Suppressor macrophage treated with lipopolysaccharide for 4 hours (primary cell): ENCODE measurements at regions not wholly inside any gene's neighbourhood (a gene's known extent, or its start where the extent isn't known, plus 50 kb on each side); places are given as distances from the start of the nearest gene placed in this dataset.
"Not testable (repeated sequence)": the region's sequence is repeated elsewhere in the genome, so short reads cannot be mapped to it uniquely, and the experiment has no call there.

Experiments
- DNase-seq: peaks from one replicate; pipeline ENCODE4 v3.0.0-alpha.2; 2020

GRCh38 chr2:182477774-182478173 is 50.9 kb upstream of the PDE1A start:
- DNase-seq, result no peak

DNA sequence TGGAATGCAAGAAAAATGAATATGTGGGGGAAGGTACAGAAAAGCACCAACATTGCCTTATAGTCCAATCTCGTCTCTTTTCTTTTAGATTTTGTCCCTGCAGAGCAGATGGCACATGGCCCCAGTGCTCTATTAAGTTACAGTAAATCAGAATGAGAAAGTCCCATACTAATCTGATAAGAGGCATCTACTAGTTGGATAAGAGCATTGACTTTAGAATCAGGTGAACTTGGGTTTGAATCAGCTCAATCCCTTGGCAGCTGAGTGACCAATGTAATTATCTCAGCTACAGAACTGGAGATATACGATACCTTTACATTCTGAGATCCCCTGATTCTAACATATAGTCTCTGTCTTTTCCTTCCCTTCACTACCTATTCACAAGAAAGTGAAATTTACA is 54.8 kb upstream of the PDE1A start:
- DNase-seq, result no peak

GRCh38 chr2:182482511-182482910 is 55.7 kb upstream of the PDE1A start:
- no peak for DNase-seq

DNA sequence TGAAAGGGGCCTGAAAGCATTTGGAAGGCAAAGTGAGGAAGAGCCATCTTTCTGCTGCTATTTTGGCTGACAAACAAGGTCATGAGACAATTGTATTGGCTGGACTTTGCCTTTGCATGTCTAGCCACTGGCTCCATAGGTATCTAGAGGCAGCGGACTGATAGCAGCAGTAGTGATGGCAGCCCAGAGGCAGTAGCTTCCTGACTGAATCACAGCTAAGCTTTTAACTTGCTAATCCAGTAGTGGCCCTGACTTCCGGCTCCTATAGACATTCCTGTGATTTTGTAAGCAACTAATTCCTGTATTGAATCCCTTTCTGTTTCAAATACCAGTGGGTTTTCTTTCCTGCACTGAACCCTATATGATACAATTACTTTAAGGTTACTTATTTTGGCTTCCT is 69.8 kb upstream of the PDE1A start:
- no peak for DNase-seq

DNA sequence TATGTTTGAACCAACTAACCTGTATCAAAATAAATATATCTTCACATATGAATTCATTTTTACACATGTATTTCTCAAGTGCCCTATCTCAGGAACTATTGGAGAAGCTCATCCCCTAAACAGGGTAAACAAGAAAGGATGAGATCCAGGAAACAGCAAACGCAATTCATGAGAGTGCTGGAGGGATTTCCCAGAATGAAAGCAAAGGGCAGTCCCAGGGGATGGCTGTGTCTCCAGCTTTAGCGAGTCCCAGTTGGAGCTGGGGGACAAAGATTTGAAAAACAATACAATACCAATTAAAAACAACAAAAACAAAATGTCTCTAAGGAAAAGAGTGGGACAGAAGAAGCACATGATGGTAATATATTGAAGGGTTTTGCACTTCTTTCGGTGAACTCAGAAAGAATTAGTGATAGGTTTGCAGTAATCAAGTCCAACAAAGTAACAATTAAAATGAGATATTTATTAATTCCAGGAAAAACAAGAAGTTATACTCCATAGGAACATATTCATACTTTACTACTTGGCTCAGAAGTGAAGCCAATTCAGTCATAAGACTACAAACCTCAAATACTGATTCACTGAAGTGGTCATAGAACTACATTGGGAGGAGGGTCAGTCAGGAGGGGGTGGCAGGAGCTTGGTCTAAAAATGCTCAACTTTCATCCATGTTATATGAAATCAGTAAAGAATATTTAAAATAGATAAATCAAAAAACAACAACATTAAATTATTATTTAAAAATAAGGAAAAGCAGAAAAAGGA is 73.1 kb upstream of the PDE1A start:
- DNase-seq, result no peak

GRCh38 chr2:182503886-182504285 is 77.0 kb upstream of the PDE1A start:
- DNase-seq, result no peak

DNA sequence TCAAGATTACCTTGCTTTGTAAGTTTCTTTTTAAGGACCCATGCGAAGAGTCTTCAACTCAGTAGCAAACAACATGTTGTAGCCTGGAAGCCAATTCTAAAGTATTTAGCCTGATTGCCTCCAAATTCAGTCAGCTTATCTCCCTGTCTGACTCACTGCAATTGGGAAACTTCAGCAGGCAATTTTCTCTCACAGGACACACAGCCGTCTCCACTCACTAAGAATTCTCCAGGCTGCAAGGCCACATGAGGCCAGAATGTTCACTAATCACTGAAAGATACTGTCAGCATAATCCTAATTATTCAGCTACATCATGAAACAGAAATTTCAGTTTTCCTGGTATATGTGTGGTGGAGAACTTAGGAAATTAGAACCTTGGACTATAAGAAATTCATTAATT is 78.1 kb upstream of the PDE1A start:
- DNase-seq, result no peak

- DNase-seq, result peak; percentile 38
Measured at GRCh38 chr2:182506606-182507005, 79.8 kb upstream of the PDE1A start.

- DNase-seq, result not testable (repeated sequence)
Measured at GRCh38 chr2:182508583-182508982, 81.7 kb upstream of the PDE1A start.

DNA sequence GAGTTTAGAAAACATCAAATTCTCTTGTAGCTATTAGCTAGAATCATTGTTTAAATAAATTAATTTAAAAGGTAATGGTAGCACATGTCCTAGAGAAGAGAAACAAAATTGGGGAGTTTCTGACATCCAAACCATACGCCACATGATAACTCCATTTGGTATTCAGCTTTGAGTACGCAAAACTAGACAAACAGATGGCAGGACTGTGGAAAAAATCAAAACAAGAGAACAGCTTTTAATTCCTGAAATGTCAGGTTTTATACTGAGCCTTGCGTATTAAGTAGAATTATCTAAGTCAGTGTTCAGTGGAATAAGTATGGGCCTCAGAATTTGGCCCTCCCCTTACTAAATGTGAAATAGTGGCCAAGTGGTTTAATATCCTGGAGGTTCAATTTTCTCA is 82.4 kb upstream of the PDE1A start:
- DNase-seq, result no peak

DNA sequence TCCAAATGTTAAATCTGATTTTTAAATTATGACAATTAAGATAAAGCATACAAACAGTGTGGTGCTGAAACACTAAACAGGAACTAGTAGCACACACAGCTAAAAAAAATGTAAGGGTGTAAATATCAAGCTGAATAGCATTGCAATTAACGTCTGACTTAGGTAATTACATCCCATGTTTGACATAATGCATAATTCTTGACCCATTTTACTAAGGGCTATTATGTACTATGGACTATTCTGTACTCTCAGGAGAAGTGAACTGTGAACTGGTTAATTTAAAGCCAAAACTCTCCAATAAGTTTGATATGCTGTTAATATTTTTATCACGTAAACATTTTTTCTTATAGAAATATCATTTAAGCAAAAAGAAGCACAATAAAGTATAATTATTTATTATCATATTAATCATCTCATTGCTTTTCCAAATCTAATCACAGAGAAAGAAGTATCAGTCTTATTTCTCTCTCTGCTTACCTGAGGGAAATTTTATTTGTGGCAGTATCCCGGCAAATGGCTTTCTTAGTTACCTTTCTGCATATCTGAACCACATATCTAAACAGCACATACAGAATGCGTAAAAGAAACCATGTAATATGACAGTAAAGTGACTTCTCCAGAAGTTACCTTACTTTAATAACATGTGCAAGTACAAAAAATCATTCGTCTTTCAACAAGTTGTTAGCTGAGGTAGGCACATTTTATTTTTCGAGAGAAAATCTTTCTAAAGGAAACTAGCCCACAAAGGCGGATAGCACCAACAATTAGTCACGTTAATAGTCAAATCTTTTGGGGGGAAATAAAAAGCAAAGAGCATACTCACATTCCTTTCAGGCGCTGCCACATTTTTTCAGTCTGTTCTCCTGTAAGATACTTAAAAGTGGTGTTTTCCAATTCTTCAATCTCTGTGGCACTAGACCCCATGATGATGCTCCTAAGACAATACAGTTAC is 94.9 kb upstream of the PDE1A start:
- DNase-seq, result no peak

- DNase-seq, result no peak
Measured at GRCh38 chr2:182522405-182522896, 95.6 kb upstream of the PDE1A start.

- DNase-seq, result no peak
Measured at GRCh38 chr2:182522972-182523473, 96.2 kb upstream of the PDE1A start.

DNA sequence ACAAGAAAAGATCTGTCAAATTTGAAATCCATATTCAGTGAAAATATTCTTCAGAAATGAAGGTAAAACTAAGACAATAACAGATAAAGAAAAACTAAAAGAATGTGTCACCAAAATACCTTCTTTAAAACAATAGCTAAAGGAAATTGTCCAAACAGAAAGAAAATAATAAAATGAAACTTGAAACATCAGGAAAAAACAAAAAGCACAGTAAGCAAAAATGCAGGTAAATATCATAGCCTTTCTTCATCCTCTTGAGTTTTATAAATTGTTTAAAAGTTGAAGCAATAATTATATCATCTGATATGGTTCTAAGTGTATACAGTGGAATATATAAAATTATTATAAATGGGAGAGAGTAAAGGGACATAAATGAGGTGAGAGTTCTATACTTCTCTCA is 103.8 kb upstream of the PDE1A start:
- DNase-seq, result no peak

- DNase-seq, result peak; percentile 54
Measured at GRCh38 chr2:182540252-182540651, 113.4 kb upstream of the PDE1A start.

- peak; percentile 20 for DNase-seq
Measured at GRCh38 chr2:182541268-182541667, 114.4 kb upstream of the PDE1A start.

- no peak for DNase-seq
Measured at GRCh38 chr2:182542501-182543258, 115.8 kb upstream of the PDE1A start.

DNA sequence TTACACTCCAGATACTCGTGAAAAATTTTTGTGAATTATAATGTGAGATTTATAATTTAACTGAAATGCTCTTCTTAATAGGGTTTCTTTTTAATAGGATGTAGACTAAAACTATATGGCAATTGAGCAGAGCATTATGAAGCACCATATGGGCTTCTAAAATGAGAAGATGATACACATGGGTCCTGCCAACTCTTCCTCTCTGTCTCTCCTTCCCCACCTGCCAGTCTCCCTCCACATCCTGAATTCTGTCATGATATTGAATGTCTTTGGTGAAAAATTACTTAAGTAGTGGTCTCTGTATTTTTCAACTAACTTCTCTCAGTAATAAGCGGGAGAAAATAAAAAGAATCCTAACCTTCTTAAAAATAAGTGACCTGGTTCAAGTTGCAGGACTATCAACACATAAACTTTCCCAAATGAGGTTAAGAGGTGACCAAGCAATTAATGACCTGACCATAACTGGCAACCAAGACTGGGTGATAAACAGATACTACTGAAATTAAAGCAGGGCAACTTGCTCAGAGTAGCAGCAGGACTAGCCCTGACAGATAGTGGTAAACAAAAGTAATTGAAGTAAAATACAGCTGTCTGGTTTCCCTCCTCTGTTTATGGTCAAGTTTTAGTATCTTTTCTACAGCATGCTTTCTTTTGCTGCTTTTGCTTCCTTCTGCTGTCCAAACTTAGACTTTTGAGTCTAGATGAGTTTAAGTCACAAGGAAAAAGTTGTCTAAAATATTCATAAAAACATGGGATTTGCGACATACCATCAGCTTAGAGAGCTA is 117.1 kb upstream of the PDE1A start:
- no peak for DNase-seq

DNA sequence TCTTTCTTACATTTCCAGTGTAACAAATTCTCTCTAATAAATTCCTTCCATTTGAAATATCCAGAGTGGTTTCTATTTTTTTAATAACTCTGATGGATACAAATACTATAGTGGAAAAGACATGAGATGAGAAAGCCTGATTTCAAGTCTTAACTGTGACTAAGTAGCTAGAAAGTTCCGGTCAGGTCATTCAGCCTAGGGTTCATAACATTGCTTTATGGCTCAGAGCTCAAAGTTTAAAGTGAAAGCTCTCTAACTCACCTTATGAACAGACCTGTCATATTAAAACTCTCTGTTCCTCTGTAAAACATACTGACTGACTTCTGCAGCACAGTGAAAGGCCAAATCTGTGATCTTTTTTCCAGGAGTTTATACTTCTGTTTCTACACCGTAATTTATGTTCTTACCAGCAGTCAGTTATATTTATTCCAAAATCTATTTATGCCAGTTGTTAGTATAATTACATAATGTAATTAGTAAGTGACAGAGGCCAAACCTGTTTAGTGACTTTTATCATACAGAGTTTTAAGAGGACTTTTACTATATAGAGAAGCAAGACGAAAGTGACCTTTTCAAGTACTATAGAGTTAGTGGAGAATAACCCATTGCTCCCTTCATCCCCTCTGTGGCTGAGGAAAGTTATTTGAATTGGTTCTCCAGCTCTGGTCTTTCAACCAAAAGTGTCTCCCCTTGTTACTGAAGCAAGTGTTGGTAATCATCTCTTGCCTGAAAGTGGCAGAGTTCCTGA is 118.8 kb upstream of the PDE1A start:
- no peak for DNase-seq

DNA sequence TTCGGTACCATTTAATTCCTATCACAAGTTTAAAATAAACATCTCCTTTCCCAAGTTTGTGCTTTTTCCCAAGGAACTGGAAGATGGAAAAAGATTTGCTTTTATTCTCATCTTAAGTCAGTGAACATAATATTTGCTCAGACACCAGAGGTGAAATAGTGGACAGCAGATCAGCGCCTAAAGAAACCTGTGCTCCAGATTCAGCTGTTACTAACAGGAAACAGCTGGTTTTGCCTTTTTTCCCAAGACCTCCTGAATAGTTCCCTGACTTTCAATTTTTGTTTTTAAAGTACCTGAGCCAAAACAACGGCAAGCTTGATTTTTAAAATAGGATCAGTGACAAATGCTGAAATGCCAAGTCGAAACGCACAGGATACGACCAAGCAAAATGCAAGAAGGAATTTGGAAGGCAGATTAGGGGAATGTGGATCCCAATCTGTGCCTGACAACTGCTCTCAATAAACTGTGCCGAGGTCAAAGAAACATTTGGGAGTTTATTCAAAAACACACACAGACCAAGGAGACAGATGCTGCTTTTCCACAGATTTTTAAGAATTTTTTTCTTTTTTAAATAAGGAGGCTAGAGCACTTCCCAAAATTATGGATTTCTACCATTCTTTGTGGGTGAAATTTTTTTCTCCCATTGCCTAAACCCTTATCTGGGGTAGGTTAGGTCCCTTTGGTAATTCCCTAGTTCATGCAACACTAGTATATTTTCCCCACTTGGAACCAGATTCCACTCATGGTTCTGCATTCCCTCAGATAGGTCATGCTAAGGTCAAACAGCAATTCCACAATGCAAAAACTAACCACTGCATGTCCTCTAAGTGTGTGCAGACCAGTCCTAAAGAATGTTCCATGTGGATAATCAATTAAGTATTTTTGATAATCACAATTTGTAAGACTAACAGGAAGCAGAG is 121.5 kb upstream of the PDE1A start:
- no peak for DNase-seq
